GM19395 (cell line): ENCODE measurements at regions not wholly inside any gene's neighbourhood (a gene's known extent, or its start where the extent isn't known, plus 50 kb on each side); places are given as distances from the start of the nearest gene placed in this dataset.

ENCODE experiments used
- ATAC-seq: cut with Tn5 transposase; IDR thresholded peaks from one replicate; pipeline ENCODE4 v1.9.1; 2021; ENCODE audit warnings: mild to moderate bottlenecking, moderate library complexity; ENCODE audit not compliant: unreplicated experiment

DNA sequence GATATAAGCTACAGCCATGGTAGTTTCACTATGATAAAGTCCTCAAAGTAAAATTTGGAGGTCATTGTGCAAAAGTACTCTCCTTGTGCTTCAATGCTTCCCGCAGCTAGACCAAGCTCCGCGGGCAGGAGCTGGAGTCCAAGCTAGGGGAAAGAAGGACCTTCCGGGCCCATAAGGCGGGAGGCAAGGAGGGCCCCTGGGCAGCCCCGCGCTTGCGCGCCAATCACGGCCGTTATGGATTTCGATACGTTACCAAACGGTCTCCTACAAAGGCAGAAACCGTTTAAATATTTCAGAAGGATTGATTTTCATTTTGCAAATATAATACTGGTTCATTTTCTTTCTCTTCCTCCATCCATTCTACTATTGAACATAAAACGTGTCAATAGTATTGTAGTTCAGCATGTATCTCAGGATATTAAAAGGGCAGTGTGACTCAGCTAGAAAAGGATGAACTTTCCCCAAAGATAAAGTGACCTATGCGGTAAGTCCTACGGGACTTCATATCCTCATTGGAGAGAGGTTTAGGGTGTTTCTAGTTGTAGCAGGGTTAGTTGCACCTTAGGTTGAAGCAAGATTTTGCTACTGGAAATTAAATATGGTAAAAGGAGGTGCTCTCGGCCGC lies 128.0 kb downstream of the KIF20B start:
- no peak for ATAC-seq

DNA sequence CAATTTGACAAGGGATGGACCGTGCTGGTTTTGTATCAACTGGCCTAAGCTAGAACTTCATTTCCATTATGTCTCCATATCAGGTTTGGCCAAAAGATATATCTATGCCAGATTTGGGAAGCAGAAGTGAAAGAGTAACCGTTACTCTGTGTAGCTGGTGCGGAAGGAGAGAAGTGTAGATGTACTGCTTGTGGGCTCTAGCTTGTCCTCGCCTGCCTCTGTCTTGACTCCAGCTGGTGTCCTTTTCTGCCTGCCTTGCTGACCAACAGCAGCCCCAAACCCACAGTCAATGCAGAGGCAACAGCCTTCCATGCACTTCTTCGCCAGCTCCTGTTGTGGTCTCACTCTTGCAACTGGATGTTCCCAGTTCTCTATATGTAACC lies 128.5 kb downstream of the KIF20B start:
- ATAC-seq = no peak

DNA sequence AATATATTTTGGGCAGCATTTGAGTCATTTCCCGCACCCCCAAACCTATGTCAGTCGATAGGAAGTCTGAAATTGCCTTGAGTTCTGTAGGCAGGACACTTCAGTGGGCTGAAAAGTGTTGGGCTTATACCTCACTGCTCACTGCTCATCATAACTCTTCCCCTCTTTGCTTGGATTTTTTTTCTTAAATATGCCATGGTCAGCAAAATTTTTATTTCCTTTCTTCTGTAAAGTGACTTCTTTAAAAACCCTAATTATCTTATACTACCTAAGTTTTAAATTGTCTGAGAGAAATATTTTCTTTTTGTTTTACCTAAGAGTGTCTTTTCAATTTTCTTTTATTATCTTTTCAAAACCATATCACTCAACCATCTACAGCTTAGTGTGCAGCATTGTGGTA lies 129.2 kb downstream of the KIF20B start:
- no peak for ATAC-seq

DNA sequence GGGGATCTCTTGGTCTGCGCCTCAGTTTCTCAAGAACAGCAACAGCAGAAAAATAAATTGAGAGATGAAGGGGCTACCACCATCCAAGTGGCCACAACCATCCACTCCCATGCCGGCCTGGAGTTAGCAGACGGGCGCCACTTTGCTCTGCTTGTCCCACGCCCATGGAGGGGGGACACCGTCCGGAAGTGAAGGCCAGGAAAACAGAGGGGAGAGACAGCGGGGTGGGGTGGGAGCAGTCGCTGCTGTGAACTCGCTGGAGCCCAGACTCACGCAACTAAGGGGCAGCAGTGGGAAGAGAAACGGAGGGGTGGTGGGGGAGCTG lies 135.4 kb downstream of the KIF20B start:
- no peak for ATAC-seq

DNA sequence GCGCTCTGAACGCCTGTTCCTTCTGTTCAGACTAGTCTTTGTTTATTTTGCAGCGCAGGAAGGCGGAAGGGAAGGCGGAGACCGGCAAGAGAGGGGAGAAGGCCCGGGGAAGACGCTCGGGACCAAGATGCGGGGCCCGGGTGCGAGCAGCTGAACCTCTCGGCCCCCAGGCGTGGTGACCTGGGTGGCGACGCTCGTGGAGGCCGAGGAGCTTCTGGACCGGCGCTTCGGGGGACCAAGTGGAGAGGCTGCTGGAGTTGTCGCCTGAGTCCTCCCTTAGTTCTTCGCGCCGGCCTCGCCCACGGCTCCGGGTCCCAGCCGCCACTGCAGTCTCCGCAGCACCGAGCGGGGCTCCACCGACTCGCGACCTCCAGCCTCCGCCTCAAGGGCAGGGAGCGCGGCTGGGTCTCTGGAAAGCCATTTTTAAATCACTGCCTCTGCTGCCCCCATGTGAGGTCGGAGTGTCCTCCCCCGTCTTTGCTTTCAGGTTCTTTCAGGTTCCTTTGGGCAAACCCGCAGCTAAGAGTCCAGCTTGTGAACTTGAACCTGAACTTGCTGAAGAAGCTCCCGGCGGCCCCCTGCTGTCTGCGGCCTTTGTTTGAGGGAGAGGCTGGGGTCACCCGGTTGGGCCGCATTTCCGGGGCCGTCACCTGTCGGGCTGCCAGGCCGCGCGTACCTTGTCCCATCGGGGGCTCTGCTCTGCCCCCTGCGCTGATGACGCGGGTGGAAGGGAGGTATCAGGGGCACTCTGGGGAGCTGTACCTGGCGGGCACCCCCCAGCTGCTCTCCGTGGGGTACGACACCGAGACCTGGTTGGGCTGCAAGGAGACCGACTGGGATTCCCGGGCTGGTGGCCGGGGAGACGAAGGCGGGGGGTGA lies 136.0 kb downstream of the KIF20B start:
- peak; percentile 67 for ATAC-seq

DNA sequence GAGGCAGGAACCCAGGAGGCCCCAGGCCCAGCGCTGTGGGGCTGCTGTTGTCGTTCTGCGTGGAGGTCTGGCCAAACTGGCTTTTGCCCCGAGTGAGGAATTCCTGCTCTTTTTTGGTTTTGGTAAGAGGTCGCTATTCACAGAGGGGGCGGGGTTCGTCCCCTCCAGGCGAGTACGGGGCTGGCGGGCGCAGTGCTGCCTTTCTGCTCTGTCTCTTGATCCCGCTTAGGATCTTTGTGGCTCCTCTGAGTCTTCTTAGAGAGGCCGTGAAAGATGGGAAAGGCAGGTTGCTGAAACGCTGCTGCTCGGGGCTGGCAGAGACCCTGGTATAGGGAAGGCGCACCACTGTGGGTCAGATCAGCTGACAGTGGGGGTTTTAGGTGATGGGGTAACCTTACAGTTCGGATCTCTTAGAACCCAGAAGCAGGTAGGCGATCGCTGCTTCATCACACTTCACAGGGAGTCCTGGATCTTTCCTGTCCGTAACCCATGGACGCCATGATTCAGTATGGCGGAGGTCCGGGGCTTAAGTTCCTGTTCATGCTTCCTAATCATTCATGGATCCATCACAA lies 136.7 kb downstream of the KIF20B start:
- peak; percentile 5 for ATAC-seq

DNA sequence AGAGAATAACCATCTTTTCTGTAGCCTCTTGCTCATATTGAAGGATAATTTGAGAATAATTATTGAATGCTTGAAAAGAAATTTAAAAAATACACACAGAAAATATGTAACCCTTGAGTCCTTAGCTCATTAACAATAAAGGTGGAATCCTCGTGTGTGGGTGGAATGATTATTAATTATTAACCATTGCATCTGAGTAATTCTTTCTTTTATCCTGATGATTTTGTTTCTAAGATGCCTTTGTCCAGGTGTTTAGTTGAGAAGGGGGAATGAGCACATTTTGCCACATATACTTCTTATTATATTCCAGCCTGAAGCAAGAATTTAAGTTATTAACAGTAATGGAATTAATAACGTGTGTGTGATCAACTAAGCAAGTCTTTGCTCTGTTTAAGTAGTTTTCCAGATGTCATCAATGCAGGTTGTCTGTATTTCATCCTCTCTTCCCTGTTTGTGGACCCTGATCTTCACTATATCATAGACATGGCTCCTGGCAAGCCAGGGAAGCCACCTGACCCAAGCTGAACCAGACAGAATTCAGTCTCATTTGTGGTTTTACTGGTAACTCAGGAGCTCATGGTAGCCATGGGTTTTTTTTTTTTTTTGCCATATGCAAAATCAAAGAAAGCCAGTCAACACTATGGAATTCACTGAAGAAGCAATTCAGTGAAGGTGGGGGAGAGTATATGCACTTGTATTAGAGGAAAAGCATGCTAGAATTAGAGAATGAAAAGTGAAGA lies 144.3 kb downstream of the KIF20B start:
- ATAC-seq = no peak

DNA sequence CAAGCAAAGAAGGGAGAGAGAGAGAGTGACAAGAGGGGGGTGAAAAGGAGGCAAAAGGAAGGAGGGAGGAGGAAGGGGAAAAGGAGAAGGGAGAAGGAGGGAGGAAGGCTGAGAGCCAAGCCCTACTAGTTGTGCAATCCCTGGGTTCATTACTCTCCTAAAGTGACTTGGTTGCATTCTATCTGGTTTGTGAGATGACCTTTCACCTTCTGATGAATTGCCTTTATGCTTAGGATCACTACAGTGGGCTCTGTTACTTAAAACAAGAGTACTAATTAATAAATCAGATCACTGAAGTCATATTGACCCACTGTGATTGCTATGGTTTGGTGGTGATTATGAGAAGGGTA lies 144.9 kb downstream of the KIF20B start:
- ATAC-seq = no peak

DNA sequence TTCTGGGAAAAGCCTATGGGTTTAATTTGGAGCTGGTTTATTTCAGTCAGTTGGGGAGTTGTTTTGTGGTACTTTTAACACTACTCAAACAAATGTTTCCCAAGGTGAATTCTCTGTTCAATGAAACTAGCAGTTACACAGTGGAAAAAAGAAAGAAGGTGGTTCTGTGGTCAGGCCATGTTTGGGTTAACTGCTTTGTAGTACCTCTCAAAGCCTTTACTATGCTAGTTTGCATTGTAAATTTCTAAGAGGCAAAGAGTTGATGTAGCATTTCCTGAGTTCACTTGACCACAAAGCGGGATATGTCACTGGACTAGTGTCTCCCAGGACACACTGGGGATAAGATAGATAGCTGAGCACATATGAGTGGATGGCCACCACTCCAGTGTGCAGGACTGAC lies 145.4 kb downstream of the KIF20B start:
- no peak for ATAC-seq

DNA sequence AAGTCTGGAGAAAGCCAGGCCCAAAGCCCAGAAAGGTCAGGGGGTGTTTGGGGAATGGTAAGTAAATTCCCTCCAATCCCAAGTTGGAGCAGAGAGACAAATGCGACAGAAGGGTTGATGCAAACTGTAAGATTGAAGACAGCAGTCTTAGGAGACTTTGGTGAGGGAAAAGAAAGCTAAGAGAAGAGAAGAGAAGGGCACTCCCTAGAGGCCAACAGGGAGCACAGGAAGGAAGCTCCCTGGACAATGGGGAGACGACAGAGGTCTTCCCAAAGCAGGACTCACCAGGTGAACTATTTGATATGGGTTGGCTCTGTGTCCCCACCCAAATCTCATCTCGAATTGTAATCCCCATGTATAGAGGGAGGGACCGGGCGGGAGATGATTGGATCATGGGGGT lies 151.5 kb downstream of the KIF20B start:
- ATAC-seq = no peak

DNA sequence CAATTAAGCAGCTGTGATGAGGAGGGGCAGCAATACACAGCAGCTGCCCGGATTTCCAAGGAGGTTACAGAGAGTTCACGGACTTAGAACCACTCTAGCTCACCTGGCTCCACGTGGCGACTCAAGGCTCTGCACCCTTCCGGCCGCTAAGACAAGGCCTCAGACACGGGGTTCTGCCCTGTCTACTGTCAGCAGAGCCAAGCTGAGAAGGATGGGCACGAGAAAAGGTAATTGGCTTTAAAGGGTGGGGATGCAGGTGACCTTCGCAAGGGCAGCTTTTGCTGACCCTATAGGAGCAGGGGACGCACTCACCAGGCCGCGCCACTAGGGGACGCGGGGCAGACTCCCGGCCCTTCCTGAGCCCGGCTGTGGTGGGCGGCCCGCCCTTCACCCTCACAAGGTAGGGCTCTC lies 152.4 kb downstream of the KIF20B start:
- no peak for ATAC-seq

DNA sequence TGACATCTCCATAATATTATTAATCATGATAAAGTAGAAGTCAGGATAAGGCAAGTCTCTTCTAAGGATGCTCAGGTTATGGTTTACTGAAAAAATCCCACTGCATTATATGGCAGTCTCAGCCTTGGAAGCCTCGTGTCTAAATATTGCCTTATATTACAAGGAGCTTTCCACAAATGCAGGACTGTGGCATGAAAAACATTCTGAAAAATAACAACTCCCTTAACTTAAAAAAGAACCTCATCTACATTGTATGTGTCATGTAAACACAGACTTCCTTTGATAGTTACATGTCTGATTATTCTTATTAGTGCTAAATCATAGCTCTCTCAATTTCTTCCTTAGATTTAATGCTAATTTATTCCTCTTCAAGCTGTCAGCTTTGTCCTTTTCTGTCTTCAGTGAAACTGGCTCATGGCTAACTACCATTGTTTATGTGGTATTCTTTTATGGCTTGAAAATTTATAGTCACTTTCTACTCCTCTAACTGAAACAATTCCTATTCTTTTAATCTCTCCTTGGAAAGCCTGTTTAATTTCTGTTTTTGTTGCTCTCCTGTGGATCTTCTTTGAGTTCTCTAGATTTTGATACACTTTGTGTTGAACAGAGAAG lies 156.1 kb downstream of the KIF20B start:
- no peak for ATAC-seq

DNA sequence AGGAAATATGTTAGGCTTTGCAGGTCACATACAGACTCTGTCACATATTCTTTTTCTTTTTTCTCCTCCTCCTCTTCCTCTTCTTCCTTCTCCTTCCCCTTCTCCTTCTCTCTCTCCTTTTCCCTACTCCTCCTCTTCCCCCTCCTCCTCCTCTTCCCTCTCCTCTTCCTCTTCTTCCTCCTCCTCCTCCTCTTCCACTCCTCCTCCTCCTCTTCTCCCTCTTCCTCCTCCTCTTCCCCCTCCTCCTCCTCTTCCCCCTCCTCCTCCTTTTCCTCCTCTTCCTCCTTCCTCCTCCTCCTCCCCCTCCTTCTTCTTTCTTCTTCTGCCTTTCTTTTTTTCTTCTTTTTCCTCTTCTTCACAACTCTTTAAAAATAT lies 159.8 kb downstream of the KIF20B start:
- no peak for ATAC-seq

DNA sequence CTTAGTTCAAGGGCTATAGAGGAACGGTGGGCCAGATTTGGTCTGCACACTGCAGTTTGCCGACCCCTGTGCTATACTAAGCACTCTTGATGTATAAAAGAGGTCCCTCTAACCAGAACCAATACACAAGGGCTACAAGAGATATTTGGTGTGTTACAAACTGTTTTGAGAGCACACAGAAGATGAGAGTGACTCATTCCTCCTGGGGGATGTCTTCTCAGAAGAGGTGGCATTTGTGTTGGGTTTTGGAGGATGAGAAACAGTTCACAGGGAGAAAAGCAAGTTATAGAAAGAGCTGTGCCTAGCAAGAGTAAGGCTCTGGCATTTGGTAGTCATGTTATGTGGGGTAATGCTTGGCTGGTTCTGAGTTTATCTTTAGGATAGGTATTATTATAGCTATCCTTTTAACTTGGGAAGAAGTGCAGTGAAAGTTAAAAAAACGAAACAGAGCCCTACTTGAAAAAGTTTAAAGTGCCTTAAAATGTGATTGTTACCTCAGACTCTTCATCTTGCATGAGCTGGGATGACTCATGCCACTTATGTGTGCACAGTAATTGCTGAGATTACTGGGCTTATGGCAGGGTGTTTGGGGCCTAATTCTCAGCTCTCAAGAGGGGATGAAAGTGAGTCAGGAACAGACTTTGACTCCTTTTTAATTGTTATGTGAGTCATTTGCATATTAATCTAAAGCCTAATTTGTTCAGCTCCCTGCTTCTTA lies 160.4 kb downstream of the KIF20B start:
- ATAC-seq = peak; percentile 55

DNA sequence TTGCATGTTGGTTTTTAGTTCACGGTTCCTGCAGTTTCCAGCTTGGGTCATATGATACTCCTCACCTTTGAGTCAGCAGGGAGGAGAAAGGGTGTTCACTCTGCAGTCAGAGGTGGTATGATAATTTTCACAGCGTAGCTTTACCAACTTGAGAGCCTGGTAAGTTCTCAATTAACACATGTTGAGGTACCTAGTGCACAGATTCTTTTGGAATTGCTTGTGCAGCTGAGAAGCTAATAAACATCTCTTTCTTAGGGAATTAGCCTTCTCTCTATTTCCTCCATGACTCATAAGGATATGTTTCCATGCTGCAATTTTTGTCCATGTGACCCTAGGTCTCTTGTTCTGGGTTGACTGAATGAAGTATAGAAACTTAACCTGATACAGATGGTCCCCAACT lies 166.6 kb downstream of the KIF20B start:
- ATAC-seq = no peak

DNA sequence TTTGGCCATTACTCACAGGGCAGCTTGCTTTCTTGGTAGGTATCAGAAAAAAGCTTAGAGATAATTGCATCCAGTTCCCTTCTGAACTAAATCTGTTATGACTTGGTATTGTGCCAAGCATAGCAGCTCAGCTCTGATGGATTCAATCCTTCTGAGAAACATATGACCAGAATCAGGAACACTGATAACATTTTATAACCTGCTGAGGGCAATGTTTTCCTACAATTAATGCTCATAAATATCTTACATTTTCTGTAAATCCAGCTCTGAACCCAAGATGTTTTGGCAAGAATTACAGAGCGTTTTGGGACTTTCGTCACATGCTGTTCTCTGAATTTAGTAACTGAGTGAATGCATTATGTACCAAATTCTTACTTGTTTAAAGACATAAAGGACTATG lies 167.8 kb downstream of the KIF20B start:
- ATAC-seq = no peak

DNA sequence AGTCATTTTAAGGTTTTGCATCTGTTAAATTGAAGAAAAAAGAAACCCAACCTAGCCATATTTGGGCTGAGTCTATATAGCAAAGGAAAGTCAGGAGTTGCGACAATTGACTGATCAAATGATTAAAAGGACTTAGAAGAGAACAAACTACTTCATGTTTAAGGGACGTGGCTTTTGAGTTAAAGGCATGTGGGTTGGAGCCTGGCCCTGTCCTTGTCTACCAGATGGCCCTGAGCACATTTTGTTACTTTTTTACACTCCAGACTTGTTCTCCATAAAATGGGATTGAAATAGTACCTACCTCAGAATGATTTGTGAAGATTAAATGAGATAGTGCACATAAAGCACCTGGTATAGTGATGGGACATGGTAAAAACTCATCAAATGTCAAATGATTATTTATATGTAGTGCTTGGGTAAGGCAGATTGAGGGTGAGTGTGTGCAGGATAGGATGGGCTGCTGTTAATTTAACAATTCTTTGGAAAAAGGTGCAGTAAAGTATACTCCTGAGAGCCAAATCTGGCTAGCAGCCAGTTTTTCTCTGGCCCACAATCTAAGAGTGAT lies 168.3 kb downstream of the KIF20B start:
- ATAC-seq = no peak

DNA sequence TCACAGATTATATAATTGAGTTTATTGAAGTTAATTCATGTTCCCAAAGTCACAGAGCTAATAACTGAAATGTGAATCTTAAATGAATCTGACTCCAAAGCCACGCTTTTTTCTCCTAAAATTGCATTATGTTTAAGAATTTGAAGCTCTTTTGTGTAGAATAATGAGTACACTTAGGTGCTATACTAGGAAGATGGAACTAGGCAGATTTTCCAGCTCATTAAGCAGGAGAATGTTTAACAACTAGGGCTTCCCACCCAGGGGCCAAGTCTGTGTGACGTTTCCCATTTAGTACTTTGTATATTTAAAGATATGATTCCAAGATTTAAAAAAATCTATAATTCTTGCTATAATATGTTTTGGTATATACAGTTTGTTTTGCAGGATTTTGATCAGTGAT lies 169.5 kb downstream of the KIF20B start:
- no peak for ATAC-seq

DNA sequence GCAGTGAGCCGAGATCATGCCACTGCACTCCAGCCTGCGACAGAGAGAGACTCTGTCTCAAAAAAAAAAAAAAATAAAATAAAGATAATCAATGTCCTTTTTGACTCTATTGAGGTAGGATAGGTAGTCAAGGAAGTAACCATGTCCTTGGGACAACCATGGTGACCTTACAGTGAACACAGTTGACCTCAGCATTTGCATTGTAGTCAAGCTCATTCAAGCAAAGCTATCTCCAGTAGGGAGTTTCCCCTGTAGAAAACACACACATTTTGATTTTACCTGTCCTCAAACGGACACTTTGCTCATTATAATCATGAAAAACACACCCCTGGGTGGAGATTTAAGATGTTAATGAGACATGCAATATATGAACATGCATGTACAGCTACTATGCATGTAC lies 171.7 kb downstream of the KIF20B start:
- peak; percentile 87 for ATAC-seq

DNA sequence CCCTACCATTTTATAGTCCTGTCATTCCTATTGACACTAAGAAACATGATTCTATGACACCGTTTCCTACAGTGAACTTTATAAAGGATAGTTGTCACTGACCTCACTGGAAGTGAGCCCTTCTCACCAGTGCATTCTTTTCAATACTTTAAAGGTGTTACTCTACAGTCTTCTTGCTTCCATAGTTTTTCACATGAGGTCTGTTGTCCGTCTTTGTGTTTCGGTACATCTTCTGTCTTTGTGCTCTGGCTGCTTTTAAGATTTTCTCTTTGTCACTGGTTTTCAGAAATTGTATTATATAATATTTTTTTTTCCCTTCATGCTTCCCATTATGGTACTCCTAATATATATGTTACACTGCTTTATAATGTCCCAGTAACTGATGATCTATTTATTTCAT lies 174.2 kb downstream of the KIF20B start:
- no peak for ATAC-seq
